ENCODE measurements at regions not wholly inside any gene's neighbourhood (a gene's known extent, or its start where the extent isn't known, plus 50 kb on each side); places are given as distances from the start of the nearest gene placed in this dataset.
"Not testable (repeated sequence)": the region's sequence is repeated elsewhere in the genome, so short reads cannot be mapped to it uniquely, and the experiment has no call there.

GRCh38 chr4:66949419-66949818 lies 595.9 kb downstream of the CENPC start:
- POLR2A ChIA-PET: no interaction called here
- Histone ChIP-seq H3K27me3 (ENCODE audit: control insufficient read depth, insufficient read depth, low read length) (no peaks in the 10 kb centered on the region), H3K4me3 (ENCODE audit: low read depth, low read length) (no peak overlapping the region), H3K9me3 (ENCODE audit: control insufficient read depth, insufficient read depth, low read length) (peaks cover 2% of the 10 kb centered on the region; the same call in 1 of the 2 replicates), H3K27ac (ENCODE audit: low read depth, low read length) (no peak overlapping the region)
- CTCF ChIA-PET: no interaction called here
- DNase-seq (ENCODE audit: low read depth, low spot score): no peak
- TF ChIP-seq, protein P1, sequence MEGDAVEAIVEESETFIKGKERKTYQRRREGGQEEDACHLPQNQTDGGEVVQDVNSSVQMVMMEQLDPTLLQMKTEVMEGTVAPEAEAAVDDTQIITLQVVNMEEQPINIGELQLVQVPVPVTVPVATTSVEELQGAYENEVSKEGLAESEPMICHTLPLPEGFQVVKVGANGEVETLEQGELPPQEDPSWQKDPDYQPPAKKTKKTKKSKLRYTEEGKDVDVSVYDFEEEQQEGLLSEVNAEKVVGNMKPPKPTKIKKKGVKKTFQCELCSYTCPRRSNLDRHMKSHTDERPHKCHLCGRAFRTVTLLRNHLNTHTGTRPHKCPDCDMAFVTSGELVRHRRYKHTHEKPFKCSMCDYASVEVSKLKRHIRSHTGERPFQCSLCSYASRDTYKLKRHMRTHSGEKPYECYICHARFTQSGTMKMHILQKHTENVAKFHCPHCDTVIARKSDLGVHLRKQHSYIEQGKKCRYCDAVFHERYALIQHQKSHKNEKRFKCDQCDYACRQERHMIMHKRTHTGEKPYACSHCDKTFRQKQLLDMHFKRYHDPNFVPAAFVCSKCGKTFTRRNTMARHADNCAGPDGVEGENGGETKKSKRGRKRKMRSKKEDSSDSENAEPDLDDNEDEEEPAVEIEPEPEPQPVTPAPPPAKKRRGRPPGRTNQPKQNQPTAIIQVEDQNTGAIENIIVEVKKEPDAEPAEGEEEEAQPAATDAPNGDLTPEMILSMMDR (IDR thresholded peaks at IDR 0.05; ENCODE audit: low read depth, low read length): no peak

- Histone ChIP-seq H3K27me3 (ENCODE audit: control insufficient read depth, insufficient read depth, low read length) (no peaks in the 10 kb centered on the region), H3K27ac (ENCODE audit: low read depth, low read length) (no peak overlapping the region), H3K4me3 (ENCODE audit: low read depth, low read length) (no peak overlapping the region), H3K9me3 (ENCODE audit: control insufficient read depth, insufficient read depth, low read length) (no peaks in the 10 kb centered on the region; the same call in 1 of the 2 replicates)
- ChIA-PET CTCF (no interaction called here), POLR2A (no interaction called here)
- TF ChIP-seq, protein P1 (IDR thresholded peaks at IDR 0.05; ENCODE audit: low read depth, low read length): no peak
- no peak for DNase-seq (ENCODE audit: low read depth, low spot score)
Measured at GRCh38 chr4:66946761-66947160, 598.5 kb downstream of the CENPC start.

- no peaks in the 10 kb centered on the region; the same call in 1 of the 2 replicates for H3K9me3 ChIP-seq (ENCODE audit: control insufficient read depth, insufficient read depth, low read length)
- POLR2A ChIA-PET: no interaction called here
- H3K4me3 ChIP-seq (ENCODE audit: low read depth, low read length): no peak overlapping the region
- H3K27me3 ChIP-seq (ENCODE audit: control insufficient read depth, insufficient read depth, low read length): no peaks in the 10 kb centered on the region
- CTCF ChIA-PET: no interaction called here
- DNase-seq (ENCODE audit: low read depth, low spot score): no peak
- TF ChIP-seq, protein P1 (IDR thresholded peaks at IDR 0.05; ENCODE audit: low read depth, low read length): no peak
- no peak overlapping the region for H3K27ac ChIP-seq (ENCODE audit: low read depth, low read length)
Measured at GRCh38 chr4:66943112-66943511, 602.2 kb downstream of the CENPC start.

- DNase-seq (ENCODE audit: low read depth, low spot score); CTCF ChIA-PET; POLR2A ChIA-PET; H3K27me3 ChIP-seq (ENCODE audit: control insufficient read depth, insufficient read depth, low read length); H3K27ac ChIP-seq (ENCODE audit: low read depth, low read length); H3K9me3 ChIP-seq (ENCODE audit: control insufficient read depth, insufficient read depth, low read length); H3K4me3 ChIP-seq (ENCODE audit: low read depth, low read length): not testable (repeated sequence)
Measured at GRCh38 chr4:66931981-66932380, 613.3 kb downstream of the CENPC start.

DNA sequence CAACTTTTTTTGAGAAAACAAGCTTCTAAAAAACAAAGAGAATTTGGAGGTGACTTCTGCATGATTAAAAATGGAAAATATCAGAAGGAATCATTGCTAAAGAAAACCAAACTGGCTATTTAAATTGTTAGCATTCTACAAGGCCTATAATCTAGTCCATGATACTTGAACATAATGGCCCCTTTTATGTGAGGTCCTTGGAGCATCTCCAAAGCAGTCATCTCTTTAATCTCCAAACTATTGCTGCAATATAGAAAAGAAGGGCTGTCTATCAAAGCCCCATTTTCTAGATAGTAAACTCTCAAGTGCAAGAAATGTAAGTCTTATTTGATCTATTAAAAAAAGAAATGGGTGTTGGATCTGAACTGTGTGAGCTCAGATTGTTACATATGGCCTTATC lies 615.1 kb downstream of the CENPC start:
- CTCF ChIA-PET: no interaction called here
- no peaks in the 10 kb centered on the region for H3K27me3 ChIP-seq (ENCODE audit: control insufficient read depth, insufficient read depth, low read length)
- no peak overlapping the region for H3K4me3 ChIP-seq (ENCODE audit: low read depth, low read length)
- no peak for DNase-seq (ENCODE audit: low read depth, low spot score)
- H3K9me3 ChIP-seq (ENCODE audit: control insufficient read depth, insufficient read depth, low read length): peaks cover 4% of the 10 kb centered on the region; the same call in 1 of the 2 replicates
- POLR2A ChIA-PET: no interaction called here
- TF ChIP-seq, protein P1 (IDR thresholded peaks at IDR 0.05; ENCODE audit: low read depth, low read length): no peak
- H3K27ac ChIP-seq (ENCODE audit: low read depth, low read length): no peak overlapping the region

DNA sequence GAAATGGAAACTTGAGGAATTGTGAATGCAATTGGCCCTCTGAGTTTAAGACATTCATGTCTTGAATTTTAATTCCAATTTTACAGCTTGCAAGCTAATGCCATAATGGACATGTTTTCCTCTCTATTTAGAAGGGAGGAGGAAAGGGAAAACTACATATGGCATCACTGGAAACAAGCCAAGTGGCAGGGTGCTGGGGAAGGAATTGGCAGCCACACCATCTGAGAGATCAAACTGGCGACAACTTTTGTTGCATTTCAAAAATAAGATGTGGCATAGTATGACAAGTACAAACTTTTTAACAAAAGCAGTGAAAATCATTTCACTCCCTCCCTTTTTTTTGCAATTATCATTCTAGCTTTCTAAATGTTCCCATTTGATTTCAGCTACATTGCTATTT lies 615.6 kb downstream of the CENPC start:
- H3K27me3 ChIP-seq (ENCODE audit: control insufficient read depth, insufficient read depth, low read length): no peaks in the 10 kb centered on the region
- CTCF ChIA-PET: no interaction called here
- POLR2A ChIA-PET: no interaction called here
- H3K9me3 ChIP-seq (ENCODE audit: control insufficient read depth, insufficient read depth, low read length): peaks cover 4% of the 10 kb centered on the region; the same call in 1 of the 2 replicates
- no peak overlapping the region for H3K27ac ChIP-seq (ENCODE audit: low read depth, low read length)
- no peak overlapping the region for H3K4me3 ChIP-seq (ENCODE audit: low read depth, low read length)
- no peak for DNase-seq (ENCODE audit: low read depth, low spot score)
- TF ChIP-seq, protein P1 (IDR thresholded peaks at IDR 0.05; ENCODE audit: low read depth, low read length): no peak

DNA sequence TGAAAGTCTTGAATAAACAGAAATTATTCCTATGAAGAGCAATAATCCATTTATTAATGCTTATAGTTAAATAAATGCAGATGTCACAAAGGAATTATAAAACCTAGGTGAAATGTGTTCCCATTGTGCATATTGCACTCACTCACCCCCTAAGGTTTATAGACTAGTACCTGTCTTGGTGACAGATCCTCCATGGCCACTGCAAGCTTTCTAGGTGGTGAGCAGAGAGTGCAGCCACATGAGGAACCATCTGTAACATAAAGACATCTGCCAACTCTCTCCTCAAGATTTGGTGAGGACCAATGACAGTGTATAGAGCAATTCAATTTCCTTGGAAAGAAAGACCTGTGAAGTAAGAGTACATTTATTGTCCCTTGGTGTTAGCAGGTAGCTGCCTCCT lies 616.4 kb downstream of the CENPC start:
- DNase-seq (ENCODE audit: low read depth, low spot score); H3K9me3 ChIP-seq (ENCODE audit: control insufficient read depth, insufficient read depth, low read length); POLR2A ChIA-PET; H3K27me3 ChIP-seq (ENCODE audit: control insufficient read depth, insufficient read depth, low read length); H3K4me3 ChIP-seq (ENCODE audit: low read depth, low read length); H3K27ac ChIP-seq (ENCODE audit: low read depth, low read length); CTCF ChIA-PET: not testable (repeated sequence)

Data from AG04450 (cell line).